Sigmoid colon (tissue), 4 donors: ENCODE measurements at regions not wholly inside any gene's neighbourhood (a gene's known extent, or its start where the extent isn't known, plus 50 kb on each side); places are given as distances from the start of the nearest gene placed in this dataset.

Experiments
- CTCF ChIP-seq, 4 experiments: fragments of 450-650 bp in 3 of 4; fragments of 200-600 bp in 1 of 4; IDR thresholded peaks; one replicate each; pipeline ENCODE4 v1.5.1; 2016 to 2019; ENCODE audit warnings: antibody characterized with exemption in 4 of 4, mild to moderate bottlenecking in 3 of 4, moderate library complexity in 2 of 4
- EP300 ChIP-seq, 4 donors: sonication (generic); formaldehyde crosslinking; IDR thresholded peaks; one replicate each; pipeline ENCODE4 v1.6.1; 2017; ENCODE audit warnings: antibody characterized with exemption in 4 of 4
- POLR2A ChIP-seq, 2 donors: fragments of 450-650 bp; IDR thresholded peaks; one replicate each; pipeline ENCODE4 v1.6.1; 2016; ENCODE audit warnings: antibody characterized with exemption in 2 of 2, mild to moderate bottlenecking in 2 of 2, moderate library complexity in 2 of 2
- POLR2AphosphoS5 ChIP-seq, 4 donors: sonication (generic); formaldehyde crosslinking; IDR thresholded peaks; one replicate each; pipeline ENCODE4 v1.6.1; 2017; ENCODE audit warnings: antibody characterized with exemption in 4 of 4

GRCh38 chr2:84175970-84176369, 283.1 kb downstream of the SUCLG1 start:
- no peak for TF ChIP-seq POLR2A (IDR thresholded peaks at IDR 0.05)
- no peak for TF ChIP-seq CTCF (IDR thresholded peaks at IDR 0.05)
- TF ChIP-seq POLR2AphosphoS5 (IDR thresholded peaks at IDR 0.05), result no peak
- no peak for TF ChIP-seq EP300 (IDR thresholded peaks at IDR 0.05)
